HG02885 (cell line): ENCODE measurements at regions not wholly inside any gene's neighbourhood (a gene's known extent, or its start where the extent isn't known, plus 50 kb on each side); places are given as distances from the start of the nearest gene placed in this dataset.

Experiments used
- ATAC-seq: cut with Tn5 transposase; IDR thresholded peaks from one replicate; pipeline ENCODE4 v1.9.1; 2021; ENCODE audit warnings: mild to moderate bottlenecking; ENCODE audit not compliant: unreplicated experiment, poor library complexity

GRCh38 chr6:144594585-144594984 is 309.4 kb downstream of the UTRN start:
- ATAC-seq, result no peak

- no peak for ATAC-seq
These were observed 310.1 kb downstream of the UTRN start for GRCh38 chr6:144595266-144595665.

DNA sequence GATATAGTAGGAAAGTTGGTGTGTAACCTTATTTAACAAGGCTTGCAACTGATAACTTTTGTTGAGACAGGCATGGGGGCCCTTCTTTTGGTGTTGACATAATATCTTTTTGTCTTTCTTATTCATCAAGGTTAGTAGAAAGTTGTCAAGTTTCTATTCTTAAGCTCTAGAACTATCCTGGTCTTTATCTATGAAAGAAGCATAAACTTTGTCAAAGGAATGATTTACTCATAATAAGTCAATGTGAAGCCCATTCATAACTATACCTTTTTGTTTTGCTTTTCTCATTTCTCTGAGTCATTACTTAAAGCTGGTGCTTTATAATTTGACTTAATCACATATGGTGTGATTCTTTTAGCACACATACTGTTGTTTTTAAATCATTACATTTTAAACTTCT is 312.4 kb downstream of the UTRN start:
- no peak for ATAC-seq

DNA sequence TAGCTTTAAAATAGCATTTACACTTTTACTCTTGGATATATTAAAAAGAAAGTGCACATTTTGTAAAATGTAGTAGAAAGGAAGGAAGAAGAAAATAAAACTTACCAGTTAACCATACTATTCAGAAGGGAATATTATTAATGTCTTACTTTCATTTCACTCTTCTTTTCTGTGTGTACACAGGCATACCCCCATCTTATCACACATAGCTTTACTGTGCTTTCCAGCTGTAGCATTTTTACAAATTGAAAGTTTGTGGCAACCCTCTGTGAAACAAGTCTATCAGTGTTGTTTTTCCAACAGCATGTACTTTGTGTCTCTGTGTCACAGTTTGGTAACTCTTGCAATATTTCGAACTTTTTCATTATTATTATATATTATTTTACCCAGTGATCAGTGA is 314.5 kb downstream of the UTRN start:
- no peak for ATAC-seq

DNA sequence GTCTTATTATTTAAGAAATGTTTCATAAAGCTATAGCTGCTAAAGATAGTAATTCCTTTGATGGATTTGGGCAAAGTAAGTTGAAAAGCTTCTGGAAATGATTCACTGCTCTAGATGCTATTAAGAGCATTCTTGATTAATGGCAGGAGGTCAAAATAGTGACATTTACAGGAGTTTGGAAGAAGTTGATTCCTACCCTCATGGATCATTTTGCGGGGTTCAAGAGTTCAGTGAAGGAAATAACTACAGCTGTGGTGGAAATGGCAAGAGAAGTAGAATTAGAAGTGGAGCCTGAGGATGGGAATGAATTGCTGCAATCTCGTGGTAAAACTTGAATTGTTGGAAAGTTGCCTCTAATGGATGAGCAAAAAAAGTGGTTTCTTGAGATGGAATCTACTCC is 316.1 kb downstream of the UTRN start:
- no peak for ATAC-seq

- no peak for ATAC-seq
These were observed 317.5 kb downstream of the UTRN start for GRCh38 chr6:144602523-144603180.

DNA sequence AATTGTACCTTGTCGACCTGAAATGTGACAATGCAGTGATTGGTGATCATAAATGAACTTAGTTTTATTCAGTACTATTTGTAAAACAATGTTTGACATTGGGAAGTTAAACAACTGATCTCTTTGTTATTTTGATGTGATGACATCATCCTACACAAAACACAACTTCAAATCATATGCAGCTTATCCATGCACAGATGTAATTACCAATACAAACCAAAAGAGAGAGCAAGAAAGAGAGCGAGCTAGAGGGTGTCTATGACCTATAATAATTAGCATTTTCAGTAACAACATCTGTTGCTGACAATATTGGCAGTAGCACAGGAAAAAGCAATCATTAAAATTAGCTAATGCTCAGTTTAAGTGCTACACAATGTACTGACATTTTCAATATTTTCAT is 320.9 kb downstream of the UTRN start:
- ATAC-seq, result no peak

DNA sequence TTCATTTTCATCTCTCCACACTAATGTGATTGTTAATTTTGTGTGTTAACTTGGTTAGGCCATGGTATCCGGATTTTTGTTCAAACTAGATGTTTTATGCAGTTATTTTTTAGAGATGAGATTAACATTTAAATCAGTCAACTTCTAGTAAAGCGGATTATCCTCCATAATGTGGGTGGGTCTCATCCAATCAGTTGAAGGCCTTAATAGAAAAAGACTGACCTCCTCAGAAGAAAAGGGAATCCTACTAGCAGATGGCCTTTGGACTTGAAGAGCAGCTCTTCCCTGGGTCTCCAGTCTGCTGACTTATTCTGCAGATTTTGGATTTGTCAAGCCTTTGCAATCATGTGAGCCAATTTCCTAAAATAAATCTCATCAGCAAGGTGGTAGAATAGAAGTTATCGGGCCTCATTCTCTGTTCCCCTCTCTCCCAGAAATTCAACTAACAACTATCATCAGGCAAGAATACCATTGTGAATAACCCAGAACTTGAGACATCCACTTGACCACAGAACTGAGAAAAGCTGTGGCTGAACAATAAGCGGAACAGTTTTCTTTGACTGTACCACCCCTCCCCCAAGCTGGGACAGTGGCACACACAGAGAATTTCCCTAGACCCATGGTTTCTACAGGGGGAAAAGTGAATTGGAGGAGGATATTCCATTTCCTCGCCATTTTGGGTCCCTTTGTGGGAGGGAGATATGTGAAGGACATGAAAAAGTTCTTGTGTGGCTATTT is 323.0 kb downstream of the UTRN start:
- no peak for ATAC-seq

GRCh38 chr6:144612811-144613210 is 327.7 kb downstream of the UTRN start:
- no peak for ATAC-seq

DNA sequence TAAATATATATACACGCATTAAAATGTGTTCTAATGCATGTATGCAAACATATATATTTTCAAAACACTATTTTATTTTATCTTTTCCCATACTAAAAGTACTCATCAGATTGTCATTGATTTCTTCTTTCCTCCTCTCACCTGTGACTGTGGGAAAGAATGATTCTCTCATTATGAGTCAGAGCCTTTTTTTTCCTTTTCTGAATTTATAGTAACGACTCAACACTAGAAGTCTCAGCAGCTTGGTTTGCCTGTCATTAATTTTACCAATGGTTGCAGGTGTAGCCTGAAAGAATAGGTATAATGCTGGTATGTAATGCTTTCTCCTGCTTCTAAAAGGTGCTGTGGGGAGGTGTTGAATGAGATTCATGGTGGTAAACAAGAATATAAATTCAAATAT is 328.7 kb downstream of the UTRN start:
- peak; percentile 83 for ATAC-seq

DNA sequence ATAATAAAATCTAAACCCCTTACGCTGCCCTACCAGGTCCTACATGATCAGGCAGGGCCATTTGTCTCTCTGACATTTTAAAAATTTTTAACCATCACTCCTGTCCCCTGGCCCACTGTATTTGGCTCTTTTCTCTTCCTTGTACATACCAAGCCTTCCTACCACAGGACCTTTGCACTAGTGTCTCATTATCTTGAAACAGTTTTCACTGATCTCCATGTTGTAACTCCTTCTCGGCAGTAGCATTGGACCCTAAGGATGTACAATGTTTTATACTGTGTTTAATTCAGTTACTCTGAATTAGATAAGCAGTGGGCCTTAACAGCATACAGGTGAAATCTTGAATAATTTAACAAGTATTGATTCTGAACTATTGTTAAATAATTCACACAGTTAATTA is 330.7 kb downstream of the UTRN start:
- ATAC-seq, result no peak

- ATAC-seq, result no peak
These were observed 332.1 kb downstream of the UTRN start for GRCh38 chr6:144617191-144617590.

DNA sequence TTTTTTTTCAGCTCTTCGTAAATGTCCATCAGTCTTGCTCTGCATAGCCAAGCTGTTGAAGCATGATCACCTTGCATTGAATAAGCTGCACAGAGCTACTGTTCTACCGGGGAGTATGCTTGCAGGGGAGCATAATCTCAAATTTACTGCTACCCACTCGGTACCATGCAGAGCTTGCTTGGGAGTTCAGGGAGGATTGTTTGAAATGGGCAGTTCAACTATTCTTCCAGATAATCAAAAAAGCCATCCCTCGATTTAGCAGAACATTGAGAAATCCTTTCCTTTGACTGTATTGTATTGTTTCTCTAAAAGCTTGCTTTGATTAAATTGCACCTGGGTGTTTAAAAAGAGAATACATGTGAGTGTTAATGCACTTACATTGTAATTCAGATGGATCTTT is 332.6 kb downstream of the UTRN start:
- no peak for ATAC-seq

DNA sequence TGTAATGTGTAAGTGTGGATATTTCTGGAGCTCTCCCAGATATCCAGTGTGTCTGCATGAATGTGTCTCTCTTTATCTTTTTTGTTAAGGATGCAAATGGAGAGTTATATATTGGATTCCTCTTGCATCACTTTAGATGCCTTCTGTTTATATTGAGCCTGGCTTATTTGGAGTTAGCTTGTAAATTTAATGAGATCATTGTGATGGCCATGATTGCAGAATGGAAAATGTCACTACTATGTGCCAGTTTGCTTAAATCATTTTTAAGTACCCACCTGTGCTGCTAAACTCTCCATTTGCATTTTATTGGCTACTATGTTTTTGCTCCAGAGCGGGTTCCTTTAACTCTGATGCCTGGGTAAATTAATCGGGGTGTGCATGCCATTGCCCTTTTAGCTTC is 334.8 kb downstream of the UTRN start:
- no peak for ATAC-seq

GRCh38 chr6:144621332-144621731 is 336.2 kb downstream of the UTRN start:
- ATAC-seq, result no peak

DNA sequence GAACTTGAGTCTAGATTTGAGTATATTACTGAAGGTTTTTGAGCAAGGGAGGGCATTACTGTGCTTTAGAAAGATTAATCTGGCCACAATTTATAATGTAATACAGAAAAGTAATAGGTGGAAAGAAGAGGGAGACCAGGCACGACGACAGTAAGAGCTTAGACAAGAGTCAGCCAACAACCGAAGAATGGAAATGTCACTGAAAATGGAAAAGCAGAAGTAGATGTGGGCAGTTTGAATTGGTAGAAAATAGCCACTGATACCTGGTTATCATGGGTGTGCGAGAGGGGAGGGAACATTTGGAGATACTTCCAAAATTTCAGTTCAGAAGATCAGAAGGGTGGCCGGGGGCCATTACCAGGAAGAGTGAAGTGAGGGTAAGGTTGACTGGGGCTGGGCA is 339.1 kb downstream of the UTRN start:
- ATAC-seq, result no peak

DNA sequence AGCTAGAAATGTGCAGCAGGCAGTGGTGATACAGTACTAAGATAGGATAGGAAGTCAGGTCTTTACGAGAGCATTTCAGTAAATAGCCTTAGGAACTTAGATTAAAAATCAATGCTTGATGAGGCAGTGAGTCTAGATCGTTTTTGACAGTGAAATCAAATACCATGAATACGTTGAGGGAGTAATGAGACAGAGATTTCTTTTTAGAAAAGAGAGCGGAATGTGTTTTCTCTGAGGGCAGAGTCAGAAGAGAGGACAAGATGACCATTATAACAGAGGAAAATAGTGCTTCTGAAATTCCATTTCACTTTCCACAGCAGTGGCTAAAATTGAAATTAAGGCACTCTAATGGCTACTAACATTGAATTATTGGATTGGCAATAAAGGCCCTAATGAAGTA is 339.6 kb downstream of the UTRN start:
- ATAC-seq, result no peak

GRCh38 chr6:144630857-144631256 is 345.7 kb downstream of the UTRN start:
- no peak for ATAC-seq

GRCh38 chr6:144632266-144632665 is 347.1 kb downstream of the UTRN start:
- ATAC-seq, result no peak

DNA sequence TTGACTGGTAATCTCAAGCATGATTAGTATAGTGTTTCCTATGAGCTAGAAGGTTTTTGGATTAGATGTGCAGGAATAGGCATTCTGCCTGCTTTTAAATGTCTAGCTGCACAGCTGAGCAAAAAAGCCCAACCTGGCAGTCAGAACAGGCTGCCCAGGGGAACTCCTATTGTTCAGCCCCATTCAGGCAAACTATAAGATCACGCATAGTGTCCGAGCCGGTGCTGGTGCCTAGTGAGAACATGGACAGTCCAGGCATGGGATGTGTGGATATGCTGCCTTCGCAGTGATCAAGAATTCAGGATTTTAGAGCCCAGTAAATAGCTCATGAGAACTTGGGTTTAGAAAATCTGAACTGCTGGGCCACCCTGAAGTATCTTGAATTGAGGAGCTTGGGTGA is 348.8 kb downstream of the UTRN start:
- no peak for ATAC-seq

- ATAC-seq, result no peak
These were observed 349.2 kb downstream of the UTRN start for GRCh38 chr6:144634371-144634770.

GRCh38 chr6:144635051-144635450 is 349.9 kb downstream of the UTRN start:
- ATAC-seq, result no peak
